GM18861 (cell line): ENCODE measurements at regions not wholly inside any gene's neighbourhood (a gene's known extent, or its start where the extent isn't known, plus 50 kb on each side); places are given as distances from the start of the nearest gene placed in this dataset.
A peak's percentile ranks its signal among the peaks of the same experiment; 100 is the strongest.

ENCODE experiments used
- ATAC-seq: cut with Tn5 transposase; IDR thresholded peaks from one replicate; pipeline ENCODE4 v1.9.1; 2021; ENCODE audit not compliant: unreplicated experiment

DNA sequence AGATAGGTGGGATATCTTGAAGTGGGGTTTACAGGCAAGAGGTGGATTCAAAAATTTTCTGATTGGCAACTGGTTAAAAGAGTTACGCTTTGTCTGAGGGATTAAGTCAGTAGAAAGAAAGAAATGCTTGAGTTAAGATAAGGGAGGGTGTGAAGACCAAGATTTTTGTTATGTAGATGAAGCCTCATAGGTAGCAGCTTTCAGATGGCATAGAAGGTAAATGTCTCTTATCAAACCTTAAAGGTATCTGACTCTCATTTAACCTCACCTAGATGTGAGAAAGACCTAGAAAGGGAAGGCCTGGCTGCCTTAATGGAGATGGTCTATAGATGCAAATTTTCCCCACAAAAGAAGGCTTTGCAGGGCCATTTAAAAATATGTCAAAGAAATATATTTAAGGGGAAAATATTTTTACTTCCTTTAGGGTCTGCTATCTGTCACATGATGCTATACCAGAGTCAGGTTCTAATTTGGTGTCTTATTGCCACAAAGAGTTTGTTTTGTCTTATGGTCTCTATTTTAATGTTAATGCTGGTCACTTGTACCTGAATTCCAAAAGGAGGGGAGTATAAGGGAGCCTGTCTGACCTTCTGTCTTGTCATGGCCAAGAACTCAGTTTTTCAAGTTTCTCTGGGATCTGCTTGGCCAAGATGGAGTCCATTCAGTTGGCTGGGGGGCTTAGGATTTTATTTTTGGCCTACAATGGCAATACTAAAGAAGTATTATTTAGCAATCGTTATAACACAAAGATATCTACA, 699.1 kb upstream of the AMOT start:
- no peak for ATAC-seq

- peak; percentile 62 for ATAC-seq
Observed at GRCh38 chrX:113529426-113530013, 688.9 kb upstream of the AMOT start.

DNA sequence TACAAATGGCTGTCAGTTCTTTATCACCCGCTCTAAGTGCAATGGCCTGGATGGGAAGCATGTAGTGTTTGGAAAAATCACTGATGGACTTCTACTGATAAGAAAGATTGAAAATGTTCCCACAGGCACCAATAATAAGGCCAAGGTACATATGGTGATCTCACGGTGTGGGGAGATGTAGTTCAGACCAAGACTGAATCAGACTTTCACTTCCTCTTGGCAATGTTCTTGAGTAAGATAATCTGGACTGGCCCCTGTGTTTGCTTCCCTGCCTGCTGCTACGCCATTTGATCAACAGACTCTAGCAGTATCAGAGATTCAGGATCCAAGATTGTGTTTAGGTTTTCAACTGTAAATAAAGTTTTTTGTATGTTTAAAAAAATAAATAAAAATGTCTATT, 682.2 kb upstream of the AMOT start:
- ATAC-seq = peak; percentile 99

DNA sequence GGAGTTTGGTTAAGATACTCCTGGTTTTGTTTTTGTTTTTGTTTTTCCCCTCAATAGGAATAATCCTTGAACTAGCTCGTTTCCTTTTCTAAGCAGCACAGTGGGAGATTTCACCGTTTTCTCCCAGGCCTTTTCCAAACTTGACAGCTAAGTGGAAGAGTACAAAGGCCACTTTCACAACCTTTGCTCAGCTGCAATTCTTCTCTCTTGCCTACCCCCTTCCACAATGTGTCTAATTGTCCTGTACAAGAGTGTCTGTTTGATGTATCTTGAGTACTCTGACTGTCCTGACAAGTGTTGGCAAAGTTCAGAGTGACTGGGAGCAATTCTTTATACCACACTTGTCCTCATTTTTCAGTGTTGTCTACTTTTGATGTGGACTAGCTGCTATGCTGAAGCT, 674.3 kb upstream of the AMOT start:
- ATAC-seq = no peak

DNA sequence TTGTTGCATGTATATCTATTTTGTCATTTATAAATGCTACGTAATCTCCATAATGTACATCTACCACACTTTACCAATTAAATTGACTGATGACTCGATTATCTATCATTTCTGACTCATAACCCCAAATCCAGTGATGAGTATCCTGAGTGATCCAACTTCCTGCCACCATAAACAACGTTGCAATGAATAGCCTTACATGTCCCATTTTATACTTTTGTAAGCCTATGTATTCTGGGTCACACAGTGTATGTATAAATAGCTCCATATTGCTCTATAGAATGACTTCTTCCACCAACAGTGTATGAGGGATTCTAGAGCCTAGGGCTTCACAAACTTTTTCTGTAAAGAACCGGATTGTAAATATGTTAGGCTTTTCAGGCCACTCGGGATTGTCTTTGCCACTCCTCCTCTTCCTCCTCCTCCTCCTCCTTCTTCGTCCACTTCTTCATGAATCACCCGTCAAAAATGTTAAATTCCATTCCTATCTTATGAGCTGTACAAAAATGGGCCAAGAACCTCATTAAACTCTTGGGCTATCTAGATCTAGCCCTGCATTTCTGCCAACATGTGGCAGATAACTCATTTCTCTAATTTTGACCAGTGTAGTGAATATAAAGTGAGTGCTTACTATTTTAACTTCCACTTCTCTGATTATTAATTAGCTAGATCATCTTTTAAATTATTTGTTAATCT, 672.2 kb upstream of the AMOT start:
- no peak for ATAC-seq

DNA sequence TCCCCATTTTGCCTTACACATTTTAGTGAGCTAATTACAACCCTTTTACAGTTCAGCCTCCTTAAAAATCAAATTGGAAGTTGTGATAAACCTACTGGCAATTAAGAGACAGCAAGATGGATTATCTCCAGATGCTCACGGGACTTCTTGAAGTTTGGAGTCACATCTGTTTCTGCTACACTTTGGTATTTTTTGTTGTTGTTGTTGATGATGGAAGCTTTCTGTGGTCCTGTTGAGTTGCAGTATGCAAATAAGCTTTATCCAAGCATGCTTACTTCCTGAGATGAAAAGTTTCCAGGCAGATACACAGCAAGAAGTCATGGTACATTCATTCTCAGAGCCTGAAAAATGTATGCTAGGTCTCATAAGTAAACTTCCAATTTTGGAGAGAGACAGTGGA, 670.0 kb upstream of the AMOT start:
- no peak for ATAC-seq

DNA sequence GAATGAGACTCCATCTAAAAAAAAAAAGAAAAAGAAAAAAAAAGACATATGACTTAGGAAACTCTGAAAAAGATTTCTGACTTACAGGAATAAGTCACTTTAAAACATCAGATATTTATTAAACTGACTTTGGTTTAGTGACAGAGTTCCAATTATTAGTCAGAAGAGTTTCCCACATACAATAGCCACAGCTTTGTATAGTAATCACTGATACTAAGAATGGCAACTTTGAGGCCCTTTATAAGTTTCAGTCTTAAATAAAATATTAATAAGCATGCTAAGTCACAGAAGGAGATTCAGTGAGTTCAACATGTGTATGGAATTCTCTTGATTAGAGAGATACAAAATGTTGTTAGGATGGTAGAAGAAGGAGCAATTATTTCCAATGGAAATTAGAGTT, 652.3 kb upstream of the AMOT start:
- ATAC-seq = no peak

DNA sequence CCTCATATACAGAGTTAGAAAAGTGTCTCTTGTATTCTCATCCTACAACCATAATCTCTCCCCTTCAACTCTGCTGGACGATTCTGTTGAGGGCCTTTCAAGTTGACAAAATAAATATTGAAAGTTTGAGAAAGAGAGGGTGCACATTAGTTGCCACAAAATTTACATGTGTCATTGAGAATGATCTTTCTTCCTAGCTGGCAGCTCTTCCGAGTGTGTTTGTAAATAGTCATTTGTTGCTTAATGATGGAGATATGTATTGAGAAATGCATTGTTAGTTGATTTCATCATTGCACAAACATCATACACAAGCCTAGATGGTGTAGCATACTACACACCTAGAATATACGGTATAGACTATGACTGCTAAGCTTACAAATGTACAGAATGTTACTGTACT, 632.8 kb upstream of the AMOT start:
- peak; percentile 75 for ATAC-seq

DNA sequence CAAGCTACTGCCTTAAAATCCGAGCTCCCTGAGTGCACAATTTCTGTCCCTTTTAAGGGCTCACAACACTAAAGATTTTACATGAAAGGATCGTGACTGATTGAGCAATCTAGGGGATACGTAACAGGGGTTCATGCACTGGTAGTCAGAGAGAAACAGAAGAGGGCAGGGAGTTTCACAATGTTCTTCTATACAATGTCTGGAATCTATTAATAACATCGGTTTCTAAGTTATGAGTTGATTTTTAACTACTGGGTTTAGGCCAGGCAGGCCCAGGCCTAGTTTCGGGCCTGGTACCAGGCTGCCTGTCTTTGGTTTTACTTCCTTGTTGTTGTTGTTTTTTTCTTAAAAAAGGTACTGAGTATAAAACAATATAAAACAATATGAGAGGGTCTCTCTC, 632.4 kb upstream of the AMOT start:
- peak; percentile 59 for ATAC-seq

DNA sequence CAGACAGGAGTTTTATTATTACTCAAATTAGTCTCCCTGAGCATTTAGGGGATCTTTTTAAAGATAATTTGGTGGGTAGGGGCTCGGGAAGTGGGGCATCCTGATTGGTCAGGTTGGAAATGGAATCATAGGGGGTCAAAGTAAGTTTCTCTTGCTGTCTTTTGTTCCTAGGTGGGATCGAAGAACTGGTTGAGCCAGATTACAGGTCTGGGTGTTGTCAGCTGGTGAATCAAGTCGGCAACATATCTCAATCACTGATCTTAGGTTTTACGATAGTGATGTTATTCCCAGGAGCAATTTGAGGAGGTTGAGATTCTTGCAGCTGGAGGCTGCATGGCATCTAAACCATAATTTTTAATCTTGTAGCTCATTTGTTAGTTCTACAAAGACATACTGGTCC, 629.5 kb upstream of the AMOT start:
- ATAC-seq = no peak

GRCh38 chrX:113457719-113458118, 617.1 kb upstream of the AMOT start:
- no peak for ATAC-seq

- ATAC-seq = no peak
Observed at GRCh38 chrX:113455582-113455981, 615.0 kb upstream of the AMOT start.

DNA sequence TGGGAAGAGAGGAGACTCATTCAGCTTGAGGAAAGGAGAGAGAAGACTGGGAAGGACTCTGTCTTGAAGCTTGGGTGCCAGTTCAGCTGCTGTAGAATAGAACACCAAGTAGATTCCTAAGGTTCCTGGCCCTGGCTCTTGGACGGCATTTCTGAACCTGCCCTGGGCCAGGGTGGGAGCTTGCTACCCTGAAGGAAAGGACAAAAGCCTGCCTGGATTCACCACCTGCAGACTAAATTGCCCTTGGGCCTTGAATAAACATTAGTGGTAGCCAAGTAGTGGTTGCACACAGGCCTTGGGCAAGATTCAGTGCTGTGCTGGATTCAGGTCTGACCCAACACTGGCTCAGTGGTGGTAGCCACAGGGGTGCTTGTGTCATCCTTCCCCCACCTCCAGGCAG, 588.4 kb upstream of the AMOT start:
- no peak for ATAC-seq

GRCh38 chrX:113422323-113422722, 581.7 kb upstream of the AMOT start:
- no peak for ATAC-seq

GRCh38 chrX:113421432-113421831, 580.8 kb upstream of the AMOT start:
- no peak for ATAC-seq

DNA sequence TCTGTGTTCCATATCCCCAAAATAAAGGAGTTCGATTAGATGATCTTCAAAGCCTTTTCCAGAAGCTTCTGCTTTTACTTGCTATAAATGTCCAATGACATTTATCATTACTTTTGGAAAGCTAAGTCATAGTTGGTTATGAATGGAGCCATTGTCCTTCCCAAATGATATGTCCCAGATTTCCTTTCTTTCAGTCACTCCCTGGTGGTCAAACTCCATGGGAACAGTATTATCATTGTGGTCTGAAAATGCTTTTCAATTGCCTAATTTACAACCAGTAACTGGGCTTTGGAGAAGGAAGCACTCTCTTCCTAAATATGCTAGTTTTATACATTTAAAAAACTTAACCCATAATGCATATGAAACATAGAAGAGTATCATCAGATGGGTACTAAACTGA, 571.5 kb upstream of the AMOT start:
- ATAC-seq = no peak

DNA sequence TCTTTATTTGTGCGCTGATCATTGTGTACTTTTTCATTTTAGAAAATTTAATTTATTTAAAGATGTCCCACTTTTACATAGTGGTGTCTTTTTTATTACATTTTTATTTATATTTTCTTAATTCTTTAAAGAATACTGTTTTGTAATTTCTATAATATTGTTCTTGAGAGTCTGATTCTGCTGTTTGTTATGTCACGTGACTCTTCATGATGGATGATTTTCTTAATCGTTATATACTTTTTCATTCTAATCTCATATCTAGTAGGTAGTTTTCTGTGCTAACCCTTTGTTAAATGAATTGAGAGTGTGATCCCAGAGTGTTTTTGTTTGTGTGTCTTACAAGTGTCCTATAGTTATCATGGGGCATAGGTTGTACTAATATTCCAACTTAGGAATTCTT, 568.2 kb upstream of the AMOT start:
- no peak for ATAC-seq

DNA sequence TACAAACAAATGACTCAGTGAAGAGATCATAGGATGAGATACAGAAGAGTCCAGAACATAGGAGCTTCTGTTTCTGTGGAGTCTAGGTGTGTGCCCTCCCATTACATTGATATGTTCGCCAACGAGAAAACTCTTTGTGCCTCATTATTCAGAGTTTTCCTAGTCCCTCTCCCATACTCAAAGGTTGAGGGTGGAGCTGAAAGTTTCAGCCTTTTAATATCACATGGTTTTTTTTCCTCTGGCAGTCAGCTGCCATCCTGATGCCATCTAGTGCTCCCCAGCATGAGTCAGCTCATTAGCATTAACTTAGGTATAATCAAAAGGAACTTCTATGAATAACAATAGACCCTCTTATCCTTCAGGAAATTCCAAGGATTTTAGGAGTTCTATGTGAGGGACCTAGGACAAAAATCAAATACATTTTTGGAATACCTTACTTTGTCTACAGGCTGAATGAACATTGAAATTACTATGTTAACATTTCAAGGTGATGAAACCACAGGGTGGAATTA, 559.6 kb upstream of the AMOT start:
- ATAC-seq = no peak

GRCh38 chrX:113399506-113400192, 559.0 kb upstream of the AMOT start:
- ATAC-seq = no peak

DNA sequence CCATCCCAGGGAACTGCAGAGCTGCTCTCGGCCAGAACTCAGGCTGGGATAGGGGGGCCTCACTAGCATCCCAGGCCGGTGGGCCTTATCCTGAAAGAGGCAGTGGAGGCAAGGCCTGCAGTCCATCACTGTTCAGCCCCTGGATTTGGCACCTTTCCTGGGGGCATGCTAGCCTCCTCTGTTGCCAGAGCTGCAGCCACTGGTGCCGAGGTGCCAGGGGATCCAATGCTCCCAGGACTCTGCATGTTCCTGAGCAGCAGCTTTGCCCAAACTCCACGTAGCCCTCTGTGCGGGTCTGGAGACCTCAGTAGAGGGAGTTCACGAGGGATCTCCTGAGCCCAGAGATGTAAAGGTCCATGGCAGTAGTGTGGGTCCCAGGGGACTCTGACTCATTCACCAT, 551.7 kb upstream of the AMOT start:
- ATAC-seq = no peak

DNA sequence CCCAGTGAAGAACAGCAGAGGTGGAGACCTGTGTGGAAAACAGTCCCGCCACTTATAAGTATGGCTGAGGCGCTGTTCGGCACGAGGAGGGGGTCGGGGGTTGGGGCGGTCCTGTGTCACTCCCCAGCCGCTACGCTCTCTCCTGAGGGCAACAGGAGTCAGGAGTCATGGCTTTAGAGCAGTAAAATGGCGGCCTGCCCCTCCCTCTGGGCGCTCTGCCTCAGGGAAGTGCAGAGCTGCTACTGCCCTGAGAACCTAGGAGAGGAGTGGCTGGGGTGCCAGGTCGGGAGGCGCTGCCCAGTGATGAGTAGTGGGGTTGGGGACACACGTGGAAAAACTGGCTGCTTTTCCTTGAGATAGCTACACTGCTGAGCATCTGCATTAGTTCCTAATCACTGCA, 551.2 kb upstream of the AMOT start:
- no peak for ATAC-seq

DNA sequence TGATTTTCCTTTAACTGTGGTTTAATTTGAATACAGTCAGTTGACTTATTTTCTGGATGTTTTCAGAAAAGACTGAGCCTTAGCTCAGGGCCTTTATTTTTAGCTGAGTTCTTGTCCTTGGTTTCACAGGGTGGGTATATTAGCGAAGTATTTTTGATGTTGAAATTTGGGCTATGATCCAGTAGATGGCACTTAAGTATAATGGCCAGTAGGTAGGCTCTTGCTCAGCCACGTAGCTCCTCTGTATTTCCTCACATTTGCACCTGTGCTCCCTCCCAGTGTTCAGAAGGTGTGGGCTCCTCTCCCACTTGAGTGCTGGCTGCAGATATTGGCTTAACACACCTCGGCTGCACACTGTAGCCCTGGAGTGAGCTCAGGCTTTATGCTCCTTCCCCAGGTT, 549.9 kb upstream of the AMOT start:
- no peak for ATAC-seq
